ENCODE measurements at regions not wholly inside any gene's neighbourhood (a gene's known extent, or its start where the extent isn't known, plus 50 kb on each side); places are given as distances from the start of the nearest gene placed in this dataset.
"Not testable (repeated sequence)": the region's sequence is repeated elsewhere in the genome, so short reads cannot be mapped to it uniquely, and the experiment has no call there.

GRCh38 chr14:56990991-56991627, 180.8 kb upstream of the OTX2 start:
- H3K9me3 ChIP-seq (ENCODE audit: control insufficient read depth, low read length); H3K4me3 ChIP-seq (ENCODE audit: low read length); H3K27ac ChIP-seq (ENCODE audit: low read length); intact Hi-C loops (cut with DNase I); ATAC-seq; H3K27me3 ChIP-seq (ENCODE audit: control insufficient read depth, insufficient read depth); H3K4me1 ChIP-seq (ENCODE audit: control insufficient read depth, insufficient read depth, low read length): not testable (repeated sequence)
- 95% methylated on average over 39 of the region's 41 CpGs for WGBS
- peak in 1 of 3 donors; percentile 46 for DNase-seq

GRCh38 chr14:56989359-56989758, 179.1 kb upstream of the OTX2 start:
- H3K4me3 ChIP-seq (ENCODE audit: low read length), result no peak overlapping the region
- 86% methylated on average over 5 of the region's 5 CpGs for WGBS
- DNase-seq, result no peak
- no peak for ATAC-seq
- H3K27me3 ChIP-seq (ENCODE audit: control insufficient read depth, insufficient read depth), result no peaks in the 10 kb centered on the region
- intact Hi-C loops (cut with DNase I), result no loop called here
- H3K4me1 ChIP-seq (ENCODE audit: control insufficient read depth, insufficient read depth, low read length), result no peaks in the 10 kb centered on the region
- H3K9me3 ChIP-seq (ENCODE audit: control insufficient read depth, low read length), result no peaks in the 10 kb centered on the region
- H3K27ac ChIP-seq (ENCODE audit: low read length), result no peak overlapping the region

- Histone ChIP-seq H3K9me3 (ENCODE audit: control insufficient read depth, low read length) (no peaks in the 10 kb centered on the region), H3K27ac (ENCODE audit: low read length) (no peak overlapping the region), H3K4me1 (ENCODE audit: control insufficient read depth, insufficient read depth, low read length) (no peaks in the 10 kb centered on the region), H3K4me3 (ENCODE audit: low read length) (no peak overlapping the region), H3K27me3 (ENCODE audit: control insufficient read depth, insufficient read depth) (no peaks in the 10 kb centered on the region)
- ATAC-seq, result no peak
- 70% methylated on average over 3 of the region's 3 CpGs for WGBS
- no peak for DNase-seq
- intact Hi-C loops (cut with DNase I), result no loop called here
Measured at GRCh38 chr14:56979936-56980335, 169.7 kb upstream of the OTX2 start.

- Histone ChIP-seq H3K27me3 (ENCODE audit: control insufficient read depth, insufficient read depth) (no peaks in the 10 kb centered on the region), H3K4me3 (ENCODE audit: low read length) (no peak overlapping the region), H3K27ac (ENCODE audit: low read length) (no peak overlapping the region), H3K9me3 (ENCODE audit: control insufficient read depth, low read length) (no peaks in the 10 kb centered on the region), H3K4me1 (ENCODE audit: control insufficient read depth, insufficient read depth, low read length) (no peaks in the 10 kb centered on the region)
- no peak for ATAC-seq
- intact Hi-C loops (cut with DNase I), result no loop called here
- WGBS, result 70% methylated on average over 2 of the region's 2 CpGs
- DNase-seq, result no peak
Measured at GRCh38 chr14:56976211-56976610, 165.9 kb upstream of the OTX2 start.

- Histone ChIP-seq H3K27me3 (ENCODE audit: control insufficient read depth, insufficient read depth) (no peaks in the 10 kb centered on the region), H3K9me3 (ENCODE audit: control insufficient read depth, low read length) (no peaks in the 10 kb centered on the region), H3K4me3 (ENCODE audit: low read length) (no peak overlapping the region), H3K27ac (ENCODE audit: low read length) (no peak overlapping the region), H3K4me1 (ENCODE audit: control insufficient read depth, insufficient read depth, low read length) (no peaks in the 10 kb centered on the region)
- 88% methylated on average over 4 of the region's 4 CpGs for WGBS
- intact Hi-C loops (cut with DNase I), result no loop called here
- ATAC-seq (no peak), DNase-seq (no peak)
Measured at GRCh38 chr14:56975521-56975920, 165.2 kb upstream of the OTX2 start.

- Histone ChIP-seq H3K27ac (ENCODE audit: low read length) (no peak overlapping the region), H3K27me3 (ENCODE audit: control insufficient read depth, insufficient read depth) (no peaks in the 10 kb centered on the region), H3K4me3 (ENCODE audit: low read length) (no peak overlapping the region), H3K4me1 (ENCODE audit: control insufficient read depth, insufficient read depth, low read length) (no peaks in the 10 kb centered on the region), H3K9me3 (ENCODE audit: control insufficient read depth, low read length) (no peaks in the 10 kb centered on the region)
- intact Hi-C loops (cut with DNase I), result no loop called here
- ATAC-seq (no peak), DNase-seq (no peak)
Measured at GRCh38 chr14:56972948-56973347, 162.7 kb upstream of the OTX2 start.

- WGBS, result 56% methylated on average over 5 of the region's 5 CpGs
- ATAC-seq (no peak), DNase-seq (no peak)
- H3K9me3 ChIP-seq (ENCODE audit: control insufficient read depth, low read length), result no peaks in the 10 kb centered on the region
- no peaks in the 10 kb centered on the region for H3K4me1 ChIP-seq (ENCODE audit: control insufficient read depth, insufficient read depth, low read length)
- intact Hi-C loops (cut with DNase I), result no loop called here
- H3K4me3 ChIP-seq (ENCODE audit: low read length), result no peak overlapping the region
- H3K27ac ChIP-seq (ENCODE audit: low read length), result no peak overlapping the region
- H3K27me3 ChIP-seq (ENCODE audit: control insufficient read depth, insufficient read depth), result no peaks in the 10 kb centered on the region
Measured at GRCh38 chr14:56964895-56965294, 154.6 kb upstream of the OTX2 start.

GRCh38 chr14:56963381-56963780, 153.1 kb upstream of the OTX2 start:
- DNase-seq (no peak), ATAC-seq (no peak)
- H3K27me3 ChIP-seq (ENCODE audit: control insufficient read depth, insufficient read depth), result no peaks in the 10 kb centered on the region
- no peaks in the 10 kb centered on the region for H3K4me1 ChIP-seq (ENCODE audit: control insufficient read depth, insufficient read depth, low read length)
- H3K27ac ChIP-seq (ENCODE audit: low read length), result no peak overlapping the region
- intact Hi-C loops (cut with DNase I), result no loop called here
- WGBS, result 80% methylated on average over 6 of the region's 6 CpGs
- H3K4me3 ChIP-seq (ENCODE audit: low read length), result no peak overlapping the region
- no peaks in the 10 kb centered on the region for H3K9me3 ChIP-seq (ENCODE audit: control insufficient read depth, low read length)

- Histone ChIP-seq H3K4me3 (ENCODE audit: low read length) (no peak overlapping the region), H3K9me3 (ENCODE audit: control insufficient read depth, low read length) (no peaks in the 10 kb centered on the region), H3K27ac (ENCODE audit: low read length) (no peak overlapping the region), H3K27me3 (ENCODE audit: control insufficient read depth, insufficient read depth) (no peaks in the 10 kb centered on the region), H3K4me1 (ENCODE audit: control insufficient read depth, insufficient read depth, low read length) (no peaks in the 10 kb centered on the region)
- WGBS, result 70% methylated on average over 4 of the region's 4 CpGs
- no peak for ATAC-seq
- intact Hi-C loops (cut with DNase I), result no loop called here
- DNase-seq, result no peak
Measured at GRCh38 chr14:56962444-56963080, 152.3 kb upstream of the OTX2 start.

- Histone ChIP-seq H3K4me1 (ENCODE audit: control insufficient read depth, insufficient read depth, low read length) (no peaks in the 10 kb centered on the region), H3K9me3 (ENCODE audit: control insufficient read depth, low read length) (no peaks in the 10 kb centered on the region), H3K27me3 (ENCODE audit: control insufficient read depth, insufficient read depth) (no peaks in the 10 kb centered on the region), H3K27ac (ENCODE audit: low read length) (no peak overlapping the region), H3K4me3 (ENCODE audit: low read length) (no peak overlapping the region)
- ATAC-seq, result no peak
- intact Hi-C loops (cut with DNase I), result no loop called here
- no peak for DNase-seq
Measured at GRCh38 chr14:56959869-56960268, 149.6 kb upstream of the OTX2 start.

GRCh38 chr14:56959121-56959520, 148.8 kb upstream of the OTX2 start:
- no peak overlapping the region for H3K4me3 ChIP-seq (ENCODE audit: low read length)
- no peaks in the 10 kb centered on the region for H3K27me3 ChIP-seq (ENCODE audit: control insufficient read depth, insufficient read depth)
- ATAC-seq (no peak), DNase-seq (no peak)
- H3K4me1 ChIP-seq (ENCODE audit: control insufficient read depth, insufficient read depth, low read length), result no peaks in the 10 kb centered on the region
- intact Hi-C loops (cut with DNase I), result no loop called here
- no peaks in the 10 kb centered on the region for H3K9me3 ChIP-seq (ENCODE audit: control insufficient read depth, low read length)
- H3K27ac ChIP-seq (ENCODE audit: low read length), result no peak overlapping the region

GRCh38 chr14:56956182-56956581, 145.9 kb upstream of the OTX2 start:
- Histone ChIP-seq H3K4me3 (ENCODE audit: low read length) (no peak overlapping the region), H3K4me1 (ENCODE audit: control insufficient read depth, insufficient read depth, low read length) (no peaks in the 10 kb centered on the region), H3K9me3 (ENCODE audit: control insufficient read depth, low read length) (no peaks in the 10 kb centered on the region), H3K27me3 (ENCODE audit: control insufficient read depth, insufficient read depth) (no peaks in the 10 kb centered on the region), H3K27ac (ENCODE audit: low read length) (no peak overlapping the region)
- 56% methylated on average over 2 of the region's 2 CpGs for WGBS
- intact Hi-C loops (cut with DNase I), result no loop called here
- no peak for ATAC-seq
- no peak for DNase-seq
